Duodenal mucosa (tissue), 2 donors: ENCODE measurements at regions not wholly inside any gene's neighbourhood (a gene's known extent, or its start where the extent isn't known, plus 50 kb on each side); places are given as distances from the start of the nearest gene placed in this dataset.

Experiments
- H3K27ac ChIP-seq: one replicate; pipeline ENCODE4 v1.7.0; 2013; ENCODE audit warnings: low read depth, low read length
- H3K27me3 ChIP-seq, 2 donors: one replicate each; pipeline ENCODE4 v1.7.0; 2013; ENCODE audit warnings: low read length in 2 of 2, control low read depth in 1 of 2; ENCODE audit not compliant: insufficient read depth in 2 of 2, control insufficient read depth in 1 of 2
- H3K36me3 ChIP-seq, 2 donors: one replicate each; pipeline ENCODE4 v1.7.0; 2013; ENCODE audit warnings: low read length in 2 of 2, control low read depth in 1 of 2; ENCODE audit not compliant: insufficient read depth in 2 of 2, control insufficient read depth in 1 of 2
- H3K4me1 ChIP-seq, 2 donors: one replicate each; pipeline ENCODE4 v1.7.0; 2013; ENCODE audit warnings: low read length in 2 of 2, control low read depth in 1 of 2; ENCODE audit not compliant: insufficient read depth in 2 of 2, control insufficient read depth in 1 of 2
- H3K4me3 ChIP-seq, 2 donors: one replicate each; pipeline ENCODE4 v1.7.0; 2013; ENCODE audit warnings: low read length in 2 of 2, low read depth in 1 of 2
- H3K9ac ChIP-seq, 2 donors: one replicate each; pipeline ENCODE4 v1.7.0; 2013; ENCODE audit warnings: low read length in 2 of 2, low read depth in 1 of 2
- H3K9me3 ChIP-seq, 2 donors: one replicate each; pipeline ENCODE4 v1.7.0; 2013; ENCODE audit warnings: low read length in 2 of 2, control low read depth in 1 of 2; ENCODE audit not compliant: control insufficient read depth in 1 of 2

DNA sequence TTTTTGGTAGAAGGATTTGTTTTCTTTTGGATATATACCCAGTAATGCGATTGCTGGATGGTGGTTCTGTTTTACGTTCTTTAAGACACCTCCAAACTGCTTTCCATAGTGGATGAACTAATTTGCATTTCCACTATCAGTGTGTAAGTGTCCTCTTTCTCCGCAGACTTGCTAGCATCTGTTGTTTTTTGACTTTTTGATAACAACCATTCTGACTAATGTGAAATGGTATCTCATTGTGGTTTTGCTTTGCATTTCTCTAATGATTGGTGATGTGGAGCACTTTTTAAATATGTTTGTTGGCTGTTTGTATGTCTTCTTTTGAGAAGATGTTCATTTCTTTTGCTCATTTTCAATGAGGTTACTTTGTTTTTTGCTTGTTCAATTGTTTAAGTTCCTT lies 260.9 kb upstream of the CWC22 start:
- H3K36me3 ChIP-seq = no peaks in the 10 kb centered on the region
- no peak overlapping the region for H3K27ac ChIP-seq
- no peaks in the 10 kb centered on the region for H3K4me1 ChIP-seq
- no peaks in the 10 kb centered on the region for H3K27me3 ChIP-seq
- H3K9ac ChIP-seq = no peak overlapping the region
- H3K4me3 ChIP-seq = no peak overlapping the region
- H3K9me3 ChIP-seq = peaks cover 3 to 8% of the 10 kb centered on the region in 2 donors

DNA sequence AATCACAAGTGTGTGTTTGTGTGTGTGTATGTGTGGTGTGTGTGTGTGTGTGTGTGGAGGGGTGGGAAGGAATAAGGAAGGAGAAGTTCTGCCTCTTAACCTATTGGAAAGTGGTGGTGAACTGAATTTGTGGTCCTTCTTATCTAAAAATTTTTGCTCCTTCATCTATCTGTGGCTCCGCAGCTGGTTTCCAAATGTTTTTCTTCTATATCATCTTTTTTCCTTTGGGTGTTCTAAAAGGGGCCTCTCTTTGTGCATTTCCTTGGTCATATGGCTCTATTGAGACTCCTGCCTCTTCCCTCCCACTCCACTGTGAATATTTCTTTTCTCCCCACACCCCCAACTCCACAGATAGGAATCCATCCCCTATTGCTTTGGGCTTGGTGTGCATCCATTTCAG lies 254.9 kb upstream of the CWC22 start:
- H3K9me3 ChIP-seq = no peaks in the 10 kb centered on the region
- H3K36me3 ChIP-seq = no peaks in the 10 kb centered on the region
- no peaks in the 10 kb centered on the region for H3K4me1 ChIP-seq
- no peaks in the 10 kb centered on the region for H3K27me3 ChIP-seq
- no peak overlapping the region for H3K4me3 ChIP-seq
- H3K27ac ChIP-seq = no peak overlapping the region
- no peak overlapping the region for H3K9ac ChIP-seq

DNA sequence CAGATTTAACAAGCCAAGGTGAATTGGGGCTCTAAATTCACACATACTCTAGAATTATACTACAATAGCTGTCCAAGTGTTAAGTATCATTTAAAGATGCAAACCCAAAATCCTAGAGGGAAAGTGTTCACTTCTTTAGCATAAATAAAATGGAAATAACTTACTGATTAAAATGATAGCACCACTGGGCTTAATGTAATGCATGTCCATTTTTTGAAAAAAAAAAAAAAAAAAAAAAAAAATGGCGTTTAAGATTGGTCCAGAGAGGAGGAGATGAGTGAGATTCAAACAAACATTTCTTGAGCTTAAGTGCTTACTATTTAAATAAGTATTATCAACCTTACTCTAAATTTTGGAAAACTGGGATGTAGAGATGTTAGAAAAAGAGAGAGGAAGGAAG lies 251.5 kb upstream of the CWC22 start:
- Histone ChIP-seq H3K27ac (no peak overlapping the region), H3K4me1 (no peaks in the 10 kb centered on the region), H3K27me3 (no peaks in the 10 kb centered on the region), H3K36me3 (no peaks in the 10 kb centered on the region), H3K4me3 (no peak overlapping the region), H3K9ac (no peak overlapping the region), H3K9me3 (no peaks in the 10 kb centered on the region)

DNA sequence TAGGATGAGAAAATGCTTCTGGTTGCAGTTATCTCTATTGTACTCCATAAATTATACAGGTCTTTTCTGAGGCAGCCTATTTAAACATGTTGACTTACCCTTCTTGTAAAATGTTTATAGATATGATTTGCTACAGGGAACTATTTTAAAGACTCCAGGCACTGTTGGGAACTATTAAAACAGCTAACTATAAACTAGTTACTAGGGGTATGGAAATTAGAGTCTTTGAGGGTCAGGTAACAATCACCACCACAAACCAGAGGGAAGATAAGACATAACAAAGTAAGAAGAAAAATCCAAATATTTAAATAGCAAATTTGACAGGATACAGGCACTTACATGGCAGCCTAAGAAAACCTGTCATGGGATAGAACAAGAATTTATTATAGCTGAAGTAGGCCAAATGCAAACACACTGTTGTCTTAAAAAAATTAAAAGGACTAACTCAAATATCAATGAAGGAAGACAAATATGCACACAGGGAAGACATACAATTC lies 251.0 kb upstream of the CWC22 start:
- no peaks in the 10 kb centered on the region for H3K36me3 ChIP-seq
- no peak overlapping the region for H3K27ac ChIP-seq

DNA sequence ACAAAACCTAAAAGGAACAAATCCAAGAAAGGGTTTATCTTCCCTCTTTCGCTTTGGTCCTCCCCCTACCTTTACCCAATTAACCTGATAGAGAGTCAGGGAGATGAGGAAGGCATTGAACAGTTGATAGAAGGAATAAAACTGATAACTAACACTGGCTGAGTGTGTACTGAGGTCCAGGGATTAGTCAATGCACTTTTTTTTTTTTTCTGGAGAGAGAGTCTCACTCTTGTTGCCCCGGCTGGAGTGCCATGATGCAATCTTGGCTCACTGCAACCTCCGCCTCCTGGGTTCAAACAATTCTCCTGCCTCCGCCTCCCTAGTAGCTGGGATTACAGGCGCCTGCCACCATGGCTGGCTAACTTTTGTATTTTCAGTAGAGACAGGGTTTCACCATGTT lies 250.2 kb upstream of the CWC22 start:
- Histone ChIP-seq H3K4me1 (no peaks in the 10 kb centered on the region), H3K27me3 (no peaks in the 10 kb centered on the region), H3K36me3 (no peaks in the 10 kb centered on the region), H3K4me3 (no peak overlapping the region), H3K9me3 (no peaks in the 10 kb centered on the region), H3K27ac (no peak overlapping the region), H3K9ac (no peak overlapping the region)

More for the DNA sequence above, 251.0 kb upstream of the CWC22 start:
- Histone ChIP-seq H3K9me3 (no peaks in the 10 kb centered on the region), H3K4me1 (no peaks in the 10 kb centered on the region), H3K9ac (no peak overlapping the region), H3K4me3 (no peak overlapping the region), H3K27me3 (no peaks in the 10 kb centered on the region)

DNA sequence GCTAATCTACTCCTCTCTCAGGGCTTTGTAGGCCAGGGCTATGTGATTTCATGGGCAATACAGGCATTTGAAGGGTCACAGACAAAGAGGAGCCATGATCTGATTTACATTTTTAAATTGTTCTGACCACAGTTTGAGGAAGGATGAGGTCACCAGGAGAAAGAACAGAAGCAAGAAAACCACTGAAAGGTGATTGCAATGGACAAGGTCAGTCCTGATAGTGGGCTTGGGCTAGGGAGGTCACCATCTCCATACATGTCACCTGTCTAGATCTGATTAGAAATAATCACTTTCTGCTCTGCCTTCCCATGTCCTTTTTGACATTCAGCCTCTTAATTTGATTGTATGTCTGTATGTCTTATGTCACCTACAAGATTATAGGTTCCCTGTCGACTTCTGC lies 248.9 kb upstream of the CWC22 start:
- no peaks in the 10 kb centered on the region for H3K27me3 ChIP-seq
- no peaks in the 10 kb centered on the region for H3K9me3 ChIP-seq
- no peak overlapping the region for H3K9ac ChIP-seq
- H3K27ac ChIP-seq = no peak overlapping the region
- H3K4me1 ChIP-seq = no peaks in the 10 kb centered on the region
- no peak overlapping the region for H3K4me3 ChIP-seq
- H3K36me3 ChIP-seq = no peaks in the 10 kb centered on the region

DNA sequence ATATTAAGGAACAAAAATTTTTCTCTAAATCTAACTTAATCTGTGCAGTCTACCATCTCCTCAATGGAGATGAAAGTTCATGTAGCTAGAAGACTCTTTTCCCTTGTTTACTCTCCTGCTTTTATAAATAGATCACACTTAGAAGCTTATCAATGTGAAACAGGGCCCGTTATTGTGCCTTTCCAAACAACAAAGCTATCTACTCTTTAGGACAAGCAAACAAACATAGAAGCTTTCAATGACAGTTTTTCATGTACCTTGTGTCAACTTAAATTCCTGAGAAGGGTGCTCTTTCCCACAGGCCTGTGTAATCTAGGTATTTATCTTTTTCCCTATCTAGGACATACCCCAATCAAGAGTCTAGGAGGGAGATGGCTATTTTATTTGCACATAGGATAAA lies 247.8 kb upstream of the CWC22 start:
- H3K36me3 ChIP-seq = no peaks in the 10 kb centered on the region
- no peaks in the 10 kb centered on the region for H3K9me3 ChIP-seq
- H3K27ac ChIP-seq = no peak overlapping the region
- no peak overlapping the region for H3K4me3 ChIP-seq
- no peaks in the 10 kb centered on the region for H3K4me1 ChIP-seq
- H3K9ac ChIP-seq = no peak overlapping the region
- no peaks in the 10 kb centered on the region for H3K27me3 ChIP-seq

DNA sequence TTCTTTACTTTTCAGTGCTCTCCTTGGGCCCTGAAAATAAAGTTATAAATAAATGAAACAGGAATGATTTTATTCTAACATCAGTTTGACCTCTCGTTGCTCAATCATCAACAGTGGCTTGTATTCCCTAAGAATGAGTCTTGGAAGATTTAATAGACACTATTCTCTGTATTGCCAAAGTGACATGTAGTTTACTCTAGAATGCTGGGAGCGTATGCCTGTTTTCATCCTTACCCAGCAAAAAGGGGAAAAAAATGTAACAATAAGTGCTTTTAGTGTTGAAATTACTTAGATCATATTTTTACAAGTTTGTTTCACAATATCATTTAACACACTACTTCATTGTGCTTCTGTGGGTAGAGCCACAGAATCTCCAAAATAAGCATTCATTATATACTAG lies 240.6 kb upstream of the CWC22 start:
- no peaks in the 10 kb centered on the region for H3K36me3 ChIP-seq
- no peaks in the 10 kb centered on the region for H3K27me3 ChIP-seq
- H3K4me1 ChIP-seq = no peaks in the 10 kb centered on the region
- no peak overlapping the region for H3K4me3 ChIP-seq
- no peaks in the 10 kb centered on the region for H3K9me3 ChIP-seq
- no peak overlapping the region for H3K9ac ChIP-seq
- no peak overlapping the region for H3K27ac ChIP-seq

DNA sequence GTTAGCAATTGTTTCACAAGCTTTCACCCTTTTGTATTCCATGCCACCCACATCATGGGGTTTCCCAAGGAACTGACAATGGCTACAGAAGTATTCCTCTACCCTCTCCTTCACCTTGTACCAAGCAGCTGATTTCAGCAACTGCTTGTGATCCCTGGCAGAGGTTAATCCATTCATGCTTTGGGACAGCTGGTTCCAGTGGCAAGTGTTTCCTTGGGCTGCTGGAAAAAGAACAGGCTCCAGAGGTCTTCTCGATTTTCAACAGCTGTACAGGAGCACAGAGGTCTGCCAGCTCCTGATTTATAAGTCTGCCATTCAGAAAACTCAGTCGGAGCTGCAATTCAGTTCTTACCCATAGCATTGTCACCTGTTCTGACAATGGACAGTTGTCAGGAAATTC lies 239.2 kb upstream of the CWC22 start:
- H3K9ac ChIP-seq = no peak overlapping the region
- H3K36me3 ChIP-seq = no peaks in the 10 kb centered on the region
- no peaks in the 10 kb centered on the region for H3K9me3 ChIP-seq
- H3K27ac ChIP-seq = no peak overlapping the region
- no peak overlapping the region for H3K4me3 ChIP-seq
- no peaks in the 10 kb centered on the region for H3K27me3 ChIP-seq
- no peaks in the 10 kb centered on the region for H3K4me1 ChIP-seq

DNA sequence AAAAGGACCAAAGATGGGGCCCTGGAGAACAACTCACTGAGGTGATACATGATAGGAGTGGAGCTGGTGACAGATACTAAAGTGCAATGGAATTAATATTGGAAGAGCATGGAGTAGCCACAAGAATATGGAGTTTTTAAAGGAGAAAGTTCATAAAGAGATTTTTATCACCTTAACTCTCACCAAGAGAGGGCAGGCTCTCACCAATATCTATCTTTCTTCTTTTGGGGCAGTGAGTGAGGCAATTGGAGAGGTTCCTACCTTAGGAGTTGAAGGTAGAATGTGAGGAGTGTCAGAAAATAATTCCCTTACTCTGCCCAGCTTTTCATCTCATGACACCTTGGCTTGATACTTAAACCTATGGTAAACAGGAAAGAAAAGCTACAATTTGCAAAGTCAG lies 233.7 kb upstream of the CWC22 start:
- Histone ChIP-seq H3K36me3 (no peaks in the 10 kb centered on the region), H3K4me1 (no peaks in the 10 kb centered on the region), H3K9me3 (no peaks in the 10 kb centered on the region), H3K27ac (no peak overlapping the region), H3K4me3 (no peak overlapping the region), H3K27me3 (no peaks in the 10 kb centered on the region), H3K9ac (no peak overlapping the region)

DNA sequence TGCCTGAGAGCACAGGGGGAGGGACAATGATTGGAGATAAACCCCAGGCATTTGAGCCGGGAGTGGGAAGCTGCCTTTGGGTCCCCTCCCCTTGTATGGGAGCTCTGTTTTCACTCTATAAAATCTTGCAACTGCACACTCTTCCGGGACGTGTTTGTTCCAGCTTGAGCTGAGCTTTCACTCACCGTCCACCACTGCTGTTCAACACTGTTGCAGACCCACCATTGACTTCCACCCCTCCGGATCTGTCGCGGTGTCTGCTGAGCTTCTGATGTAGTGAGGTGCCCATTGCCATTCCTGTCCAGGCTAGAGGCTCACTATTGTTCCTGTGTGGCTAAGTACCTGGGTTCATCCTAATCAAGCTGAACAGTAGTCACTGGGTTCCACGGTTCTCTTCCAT lies 231.6 kb upstream of the CWC22 start:
- Histone ChIP-seq H3K27ac (no peak overlapping the region), H3K36me3 (no peaks in the 10 kb centered on the region), H3K4me3 (no peak overlapping the region), H3K4me1 (no peaks in the 10 kb centered on the region), H3K9ac (no peak overlapping the region), H3K27me3 (no peaks in the 10 kb centered on the region), H3K9me3 (no peaks in the 10 kb centered on the region)
